GM12872 (cell line): ENCODE measurements at regions not wholly inside any gene's neighbourhood (a gene's known extent, or its start where the extent isn't known, plus 50 kb on each side); places are given as distances from the start of the nearest gene placed in this dataset.

Experiments used
- TF ChIP-seq, protein P1 (sequence below): IDR thresholded peaks from 3 replicates; pipeline ENCODE4 v1.5.1; 2011; ENCODE audit warnings: low read depth, mild to moderate bottlenecking, low read length, moderate library complexity; ENCODE audit not compliant: insufficient read depth

DNA sequence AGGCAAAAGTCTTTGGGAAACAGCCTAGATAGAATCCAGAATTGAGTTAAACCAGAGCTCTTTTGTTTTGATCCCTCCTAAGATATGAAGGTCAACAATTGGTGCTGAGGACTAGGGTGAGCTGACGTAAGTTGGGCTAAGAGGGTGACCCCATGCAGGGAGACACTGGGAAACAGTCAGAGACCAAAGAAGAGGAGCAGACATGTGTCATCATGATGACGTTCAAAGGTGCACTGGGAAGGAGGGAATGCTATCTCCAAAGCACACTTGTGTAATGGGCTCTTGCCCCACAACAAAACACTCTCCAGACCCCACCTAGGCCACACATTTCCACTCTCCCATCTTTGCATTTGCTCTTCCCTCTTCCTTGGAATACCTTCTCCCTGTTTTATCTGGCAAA, 481.4 kb downstream of the COG6 start:
- TF ChIP-seq, protein P1, sequence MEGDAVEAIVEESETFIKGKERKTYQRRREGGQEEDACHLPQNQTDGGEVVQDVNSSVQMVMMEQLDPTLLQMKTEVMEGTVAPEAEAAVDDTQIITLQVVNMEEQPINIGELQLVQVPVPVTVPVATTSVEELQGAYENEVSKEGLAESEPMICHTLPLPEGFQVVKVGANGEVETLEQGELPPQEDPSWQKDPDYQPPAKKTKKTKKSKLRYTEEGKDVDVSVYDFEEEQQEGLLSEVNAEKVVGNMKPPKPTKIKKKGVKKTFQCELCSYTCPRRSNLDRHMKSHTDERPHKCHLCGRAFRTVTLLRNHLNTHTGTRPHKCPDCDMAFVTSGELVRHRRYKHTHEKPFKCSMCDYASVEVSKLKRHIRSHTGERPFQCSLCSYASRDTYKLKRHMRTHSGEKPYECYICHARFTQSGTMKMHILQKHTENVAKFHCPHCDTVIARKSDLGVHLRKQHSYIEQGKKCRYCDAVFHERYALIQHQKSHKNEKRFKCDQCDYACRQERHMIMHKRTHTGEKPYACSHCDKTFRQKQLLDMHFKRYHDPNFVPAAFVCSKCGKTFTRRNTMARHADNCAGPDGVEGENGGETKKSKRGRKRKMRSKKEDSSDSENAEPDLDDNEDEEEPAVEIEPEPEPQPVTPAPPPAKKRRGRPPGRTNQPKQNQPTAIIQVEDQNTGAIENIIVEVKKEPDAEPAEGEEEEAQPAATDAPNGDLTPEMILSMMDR: no peak

DNA sequence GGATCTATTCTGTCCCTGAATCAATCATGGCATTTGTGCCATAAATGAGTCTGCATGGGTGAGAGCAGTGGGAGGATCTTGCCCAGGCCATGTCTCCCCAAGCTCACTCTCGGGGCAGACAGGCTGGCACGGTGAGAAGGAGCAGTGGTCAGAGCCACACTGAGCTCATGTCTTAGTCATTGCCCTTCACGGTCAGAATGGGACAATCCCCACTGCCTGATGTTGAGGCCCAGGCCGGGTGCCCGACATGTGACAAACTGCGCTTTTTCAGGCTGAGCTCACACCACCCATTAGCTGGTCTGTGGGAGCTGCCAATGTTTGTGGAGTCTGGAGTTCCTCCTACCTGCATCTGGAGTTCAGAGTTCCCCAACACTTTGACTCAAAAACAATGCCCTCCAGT, 481.9 kb downstream of the COG6 start:
- TF ChIP-seq, protein P1: no peak

DNA sequence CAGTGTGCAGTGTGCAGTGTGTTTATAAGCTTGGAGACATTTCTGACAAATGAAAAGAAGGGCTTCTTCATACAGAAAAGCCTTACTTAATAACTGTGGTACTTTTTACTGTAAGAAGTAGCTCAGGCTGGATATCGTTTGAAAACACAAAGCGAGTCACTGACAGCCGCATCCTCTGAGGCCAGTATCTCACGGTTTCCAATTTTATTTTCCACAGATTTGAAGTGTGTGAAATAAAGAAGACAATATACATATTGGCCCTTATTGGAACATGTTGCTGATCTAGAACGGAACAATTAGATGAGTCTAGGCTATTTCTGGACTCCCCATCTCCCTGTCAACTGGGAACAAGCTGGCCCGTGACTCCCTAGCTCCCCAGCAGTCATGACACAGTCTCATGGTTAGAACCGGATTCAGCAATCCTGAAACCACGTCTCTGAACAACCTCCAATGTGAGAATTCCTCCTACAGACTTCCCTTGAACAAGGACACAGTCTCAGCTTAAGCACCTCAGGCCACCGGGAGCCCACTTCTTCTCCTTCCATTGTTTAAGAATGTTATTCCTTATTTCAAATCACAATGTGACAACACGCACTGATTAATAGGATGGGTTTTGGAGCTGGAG, 484.5 kb downstream of the COG6 start:
- TF ChIP-seq, protein P1: no peak

DNA sequence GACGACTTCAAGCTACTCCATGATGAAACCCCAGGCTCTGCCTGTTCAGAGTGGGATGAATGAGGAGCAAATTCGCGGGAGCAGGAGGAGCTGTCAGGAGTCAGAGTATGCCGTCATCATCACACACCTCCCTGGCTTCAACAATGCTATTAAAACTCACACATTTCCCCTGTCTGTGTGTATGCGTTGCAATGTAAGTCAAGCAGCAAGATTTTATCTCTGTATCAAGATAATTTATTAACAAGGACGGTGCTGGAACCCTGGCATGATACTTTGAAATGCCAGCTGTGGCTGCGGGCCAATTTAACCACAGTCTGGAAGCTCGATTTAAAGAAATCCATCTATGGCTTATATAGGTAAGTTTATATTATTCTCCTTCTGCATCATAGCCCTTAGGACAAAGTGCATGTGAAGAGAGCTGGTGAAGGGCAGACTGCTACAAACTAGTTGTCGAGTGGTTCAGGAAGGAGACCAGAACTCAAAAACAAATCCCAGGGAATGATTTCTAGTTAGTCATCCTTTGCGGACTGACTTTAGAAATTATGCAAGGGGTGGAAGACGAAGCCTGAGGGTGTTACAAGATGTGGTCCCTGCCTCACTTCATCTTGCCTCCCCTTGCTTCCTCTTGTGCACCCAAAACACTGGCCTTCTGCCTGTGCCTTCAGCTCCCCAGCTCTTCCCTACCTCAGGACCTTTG, 486.5 kb downstream of the COG6 start:
- TF ChIP-seq, protein P1: no peak

DNA sequence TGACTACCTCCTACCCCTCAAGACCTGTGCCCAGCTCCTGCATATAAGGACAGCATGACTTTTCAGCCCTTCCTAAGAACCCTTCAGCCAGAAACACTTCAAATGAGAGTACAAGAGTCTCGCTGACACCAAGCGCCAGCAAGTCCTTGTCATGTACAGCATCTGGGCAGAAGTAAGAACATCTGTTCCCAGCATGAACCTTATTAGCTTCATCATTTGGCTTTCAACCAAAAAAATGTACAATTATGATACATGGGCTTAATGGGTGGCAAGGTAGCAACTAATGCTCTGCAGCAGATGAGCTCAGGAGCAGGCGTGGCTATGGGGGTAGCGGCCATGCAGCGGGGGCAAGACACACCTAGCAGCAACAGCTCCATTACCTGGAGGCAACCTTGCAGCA, 487.6 kb downstream of the COG6 start:
- TF ChIP-seq, protein P1: no peak

DNA sequence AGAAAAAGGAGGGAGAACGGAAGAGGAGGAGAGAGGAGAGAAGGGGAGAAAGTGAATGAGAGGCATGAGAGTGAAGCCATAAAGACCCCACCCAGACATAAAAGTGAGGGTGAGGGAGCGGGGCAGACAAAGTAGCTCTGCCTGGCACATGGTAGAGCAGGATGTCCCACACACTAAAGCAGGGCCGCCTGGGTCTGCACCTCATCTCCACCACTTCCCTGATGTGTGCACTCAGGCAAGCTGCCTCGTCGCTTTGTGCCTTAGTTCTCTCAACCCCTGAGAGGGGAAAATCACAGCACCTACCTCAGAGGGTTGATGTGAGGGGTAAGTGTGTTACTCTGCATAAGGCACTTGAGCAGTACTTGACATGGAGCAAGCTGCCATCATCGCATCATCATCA, 488.1 kb downstream of the COG6 start:
- TF ChIP-seq, protein P1: no peak

DNA sequence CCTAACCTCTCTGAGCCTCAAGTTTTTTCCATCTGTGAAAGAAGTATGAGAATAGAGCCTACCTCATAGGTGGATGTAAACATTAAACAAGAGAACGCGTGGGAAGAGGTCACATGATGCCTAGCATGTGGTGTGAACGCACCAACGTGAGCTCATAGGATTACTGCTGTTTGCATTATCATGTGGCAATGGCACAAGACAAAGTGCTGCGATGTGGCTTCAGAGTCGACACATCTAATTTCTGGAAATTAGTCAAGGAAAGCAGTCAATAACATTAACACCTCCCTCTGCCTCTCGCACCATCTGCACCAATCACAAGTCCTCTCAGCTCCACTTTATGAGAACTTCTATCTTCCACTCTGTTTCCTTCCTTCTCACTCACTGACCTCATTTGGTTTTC, 489.7 kb downstream of the COG6 start:
- TF ChIP-seq, protein P1: no peak
